Upper lobe of left lung (tissue), 6 donors: ENCODE measurements at regions not wholly inside any gene's neighbourhood (a gene's known extent, or its start where the extent isn't known, plus 50 kb on each side); places are given as distances from the start of the nearest gene placed in this dataset.

Experiments
- ATAC-seq, 2 donors: fragments of 200-7000 bp; cut with Tn5 transposase; one replicate each; pipeline ENCODE4 v1.9.1; 2022; ENCODE audit warnings: mild to moderate bottlenecking in 2 of 2, moderate library complexity in 2 of 2; ENCODE audit not compliant: low FRiP score in 2 of 2
- DNase-seq, 2 donors: peaks; one replicate each; pipeline ENCODE4 v3.0.0-alpha.2; 2019 to 2020
- H3K27ac ChIP-seq, 4 donors: fragments of 200-600 bp; sonication (generic); one replicate each; pipeline ENCODE4 v1.5.1; 2016 to 2019
- H3K27me3 ChIP-seq, 4 donors: fragments of 200-600 bp; sonication (generic); one replicate each; pipeline ENCODE4 v1.5.1; 2017 to 2019
- H3K36me3 ChIP-seq, 4 donors: fragments of 200-600 bp; sonication (generic); one replicate each; pipeline ENCODE4 v1.5.1; 2016 to 2019
- H3K4me1 ChIP-seq, 4 donors: fragments of 200-600 bp; sonication (generic); one replicate each; pipeline ENCODE4 v1.5.1; 2018 to 2019
- H3K4me3 ChIP-seq, 4 donors: fragments of 200-600 bp; sonication (generic); one replicate each; pipeline ENCODE4 v1.5.1; 2017 to 2019; ENCODE audit warnings: mild to moderate bottlenecking in 2 of 4, moderate library complexity in 1 of 4
- H3K9me3 ChIP-seq, 4 donors: fragments of 200-600 bp; sonication (generic); one replicate each; pipeline ENCODE4 v1.5.1; 2018 to 2019
- CTCF ChIP-seq, 6 experiments: fragments of 450-650 bp in 4 of 6; fragments of 200-600 bp in 2 of 6; sonication (generic) in 2 of 6; IDR thresholded peaks; one replicate each; pipeline ENCODE4 v1.5.1; 2016 to 2019; ENCODE audit warnings: antibody characterized with exemption in 6 of 6
- EP300 ChIP-seq, 4 donors: sonication (generic); formaldehyde crosslinking; IDR thresholded peaks; one replicate each; pipeline ENCODE4 v1.5.1; 2017; ENCODE audit warnings: antibody characterized with exemption in 4 of 4, control low read depth in 2 of 4
- POLR2A ChIP-seq, 4 donors: fragments of 450-650 bp; IDR thresholded peaks; one replicate each; pipeline ENCODE4 v1.5.1; 2016 to 2017; ENCODE audit warnings: antibody characterized with exemption in 4 of 4, mild to moderate bottlenecking in 2 of 4
- POLR2AphosphoS5 ChIP-seq, 2 donors: sonication (generic); formaldehyde crosslinking; IDR thresholded peaks; one replicate each; pipeline ENCODE4 v1.5.1; 2017; ENCODE audit warnings: antibody characterized with exemption in 2 of 2
- WGBS, 2 donors: methylation state at CpG; one replicate each; pipeline ENCODE4 v1.1.5; 2017 to 2018; 5-methylcytosine and 5-hydroxymethylcytosine counted together
- donor health status: DM: no; HTN: no; CAD: no; lungs with moderate emphysema.
- donor health status: DM: no; HTN: yes; CAD: no; lungs with severe emphysema.

GRCh38 chr3:30293621-30294240 lies 312.7 kb upstream of the TGFBR2 start:
- WGBS, 2 donors, result 94 to 95% methylated on average over 6 of the region's 6 CpGs
- H3K9me3 ChIP-seq, result no peaks in the 10 kb centered on the region
- H3K4me1 ChIP-seq, result peaks cover 7 to 9% (median 9%) of the 10 kb centered on the region in 4 donors
- no peaks in the 10 kb centered on the region for H3K27me3 ChIP-seq
- no peak for DNase-seq
- no peak for TF ChIP-seq POLR2AphosphoS5 (IDR thresholded peaks at IDR 0.05)
- no peak for TF ChIP-seq POLR2A (IDR thresholded peaks at IDR 0.05)
- TF ChIP-seq EP300 (IDR thresholded peaks at IDR 0.05), result no peak
- no peak for TF ChIP-seq CTCF (IDR thresholded peaks at IDR 0.05)
- no peak for ATAC-seq
- H3K4me3 ChIP-seq, result no peak overlapping the region
- no peak overlapping the region for H3K27ac ChIP-seq
- no peaks in the 10 kb centered on the region for H3K36me3 ChIP-seq

GRCh38 chr3:30294241-30294667 lies 312.1 kb upstream of the TGFBR2 start:
- no peak for ATAC-seq
- no peak overlapping the region for H3K4me3 ChIP-seq
- H3K27me3 ChIP-seq, result no peaks in the 10 kb centered on the region
- 82% methylated on average over 4 of the region's 4 CpGs for WGBS, 2 donors
- no peaks in the 10 kb centered on the region for H3K36me3 ChIP-seq
- H3K9me3 ChIP-seq, result no peaks in the 10 kb centered on the region
- DNase-seq, result no peak
- no peak overlapping the region for H3K27ac ChIP-seq
- H3K4me1 ChIP-seq, result peaks cover 4 to 5% (median 4%) of the 10 kb centered on the region in 4 donors
- TF ChIP-seq CTCF (IDR thresholded peaks at IDR 0.05), result no peak
- TF ChIP-seq POLR2AphosphoS5 (IDR thresholded peaks at IDR 0.05), result no peak
- no peak for TF ChIP-seq POLR2A (IDR thresholded peaks at IDR 0.05)
- no peak for TF ChIP-seq EP300 (IDR thresholded peaks at IDR 0.05)

DNA sequence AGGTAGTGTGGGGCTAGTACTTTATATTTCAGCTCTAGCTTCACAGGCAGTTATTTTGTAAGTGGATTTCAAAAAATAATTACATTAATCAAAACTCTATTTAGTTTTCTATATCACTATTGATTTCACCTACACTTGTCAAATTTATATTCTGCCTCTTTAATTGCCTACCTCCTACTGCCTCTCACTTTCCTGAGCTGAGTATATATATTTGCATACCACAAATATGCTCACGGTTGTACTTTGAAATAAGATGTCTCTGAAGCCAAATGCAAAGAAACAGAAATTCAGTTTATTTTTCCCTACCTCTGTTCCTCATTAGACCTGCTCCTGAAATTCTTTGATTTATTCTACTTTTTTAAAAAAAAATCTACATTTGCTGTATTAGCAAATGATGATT lies 309.3 kb upstream of the TGFBR2 start:
- no peak for TF ChIP-seq POLR2AphosphoS5 (IDR thresholded peaks at IDR 0.05)
- no peak for TF ChIP-seq POLR2A (IDR thresholded peaks at IDR 0.05)
- TF ChIP-seq CTCF (IDR thresholded peaks at IDR 0.05), result no peak
- TF ChIP-seq EP300 (IDR thresholded peaks at IDR 0.05), result no peak
- DNase-seq (no peak), ATAC-seq (no peak)
- H3K27me3 ChIP-seq, result no peaks in the 10 kb centered on the region
- H3K9me3 ChIP-seq, result no peaks in the 10 kb centered on the region
- H3K4me1 ChIP-seq, result no peaks in the 10 kb centered on the region
- no peak overlapping the region for H3K4me3 ChIP-seq
- H3K27ac ChIP-seq, result no peak overlapping the region
- WGBS, 2 donors, result 71 to 74% methylated on average over 1 of the region's 1 CpG
- no peaks in the 10 kb centered on the region for H3K36me3 ChIP-seq

GRCh38 chr3:30299674-30300385 lies 306.6 kb upstream of the TGFBR2 start:
- H3K9me3 ChIP-seq, result no peaks in the 10 kb centered on the region
- no peak overlapping the region for H3K4me3 ChIP-seq
- H3K4me1 ChIP-seq, result no peaks in the 10 kb centered on the region
- H3K27me3 ChIP-seq, result no peaks in the 10 kb centered on the region
- WGBS, 2 donors, result 86 to 93% methylated on average over 3 of the region's 3 CpGs
- H3K27ac ChIP-seq, result no peak overlapping the region
- TF ChIP-seq CTCF (IDR thresholded peaks at IDR 0.05), result no peak
- no peak for TF ChIP-seq EP300 (IDR thresholded peaks at IDR 0.05)
- DNase-seq, result no peak
- no peaks in the 10 kb centered on the region for H3K36me3 ChIP-seq
- no peak for ATAC-seq

GRCh38 chr3:30300809-30301208 lies 305.6 kb upstream of the TGFBR2 start:
- Histone ChIP-seq H3K9me3 (no peaks in the 10 kb centered on the region), H3K4me1 (no peaks in the 10 kb centered on the region), H3K27ac (no peak overlapping the region), H3K4me3 (no peak overlapping the region), H3K27me3 (no peaks in the 10 kb centered on the region), H3K36me3 (no peaks in the 10 kb centered on the region)
- no peak for DNase-seq
- TF ChIP-seq POLR2A (IDR thresholded peaks at IDR 0.05) (no peak), POLR2AphosphoS5 (IDR thresholded peaks at IDR 0.05) (no peak), EP300 (IDR thresholded peaks at IDR 0.05) (no peak), CTCF (IDR thresholded peaks at IDR 0.05) (no peak)
- WGBS, 2 donors, result 81 to 87% methylated on average over 1 of the region's 1 CpG
- no peak for ATAC-seq
